Epithelial cell of prostate (primary cell): ENCODE measurements at regions not wholly inside any gene's neighbourhood (a gene's known extent, or its start where the extent isn't known, plus 50 kb on each side); places are given as distances from the start of the nearest gene placed in this dataset.

Experiments
- DNase-seq: peaks from one replicate; pipeline ENCODE4 v3.0.0-alpha.2; 2011; ENCODE audit warnings: low read depth, low spot score
- H3K27ac ChIP-seq: fragments of 450-650 bp; 2 replicates; pipeline ENCODE4 v1.5.1; 2017; ENCODE audit warnings: mild to moderate bottlenecking

DNA sequence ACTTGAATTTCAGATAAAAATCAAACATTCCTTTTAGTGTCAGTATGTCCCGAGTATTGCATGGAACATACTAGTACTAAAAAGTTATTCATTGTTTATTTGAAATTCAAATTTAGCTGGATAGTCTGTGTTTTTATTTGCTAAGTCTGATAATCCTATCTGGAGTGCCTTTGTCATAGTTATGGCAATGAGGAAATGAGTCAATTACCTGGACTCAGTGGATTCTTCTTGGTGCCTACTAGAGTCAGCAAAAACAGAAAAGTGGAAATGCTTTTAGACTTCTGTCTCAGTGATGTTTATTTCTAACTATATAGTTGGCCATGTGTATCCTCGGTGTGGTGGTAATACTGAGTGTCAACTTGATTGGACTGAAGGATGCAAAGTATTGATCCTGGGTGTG lies 121.3 kb upstream of the EEF1E1 start:
- no peak overlapping the region for H3K27ac ChIP-seq
- DNase-seq = no peak

DNA sequence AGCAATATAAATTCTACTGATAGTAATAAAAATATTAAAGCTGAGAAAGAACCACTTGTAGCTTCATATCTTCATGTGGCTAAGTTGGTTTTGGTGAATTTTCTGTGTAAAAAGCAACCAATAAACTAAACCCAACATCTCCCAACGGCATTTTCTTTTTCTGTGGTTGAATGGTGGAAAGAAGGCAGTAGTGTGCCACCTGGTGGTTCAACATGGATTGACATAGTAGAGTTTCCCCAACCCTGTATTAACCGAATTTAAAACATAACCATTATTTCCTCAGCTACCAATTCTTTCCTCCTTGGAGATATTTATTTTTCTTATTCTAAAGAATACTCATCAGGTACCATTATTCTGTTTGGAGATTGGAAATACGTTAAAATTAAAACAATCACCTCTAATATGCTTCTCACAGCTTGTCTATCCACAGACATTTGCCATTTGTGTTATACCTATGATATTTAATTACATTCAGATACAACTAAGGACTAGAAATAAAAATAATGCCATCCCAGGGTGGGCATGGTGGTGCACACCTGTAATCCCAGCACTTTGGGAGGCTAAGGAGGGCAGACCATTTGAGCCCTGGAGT lies 117.1 kb upstream of the EEF1E1 start:
- DNase-seq = no peak
- H3K27ac ChIP-seq = no peak overlapping the region

DNA sequence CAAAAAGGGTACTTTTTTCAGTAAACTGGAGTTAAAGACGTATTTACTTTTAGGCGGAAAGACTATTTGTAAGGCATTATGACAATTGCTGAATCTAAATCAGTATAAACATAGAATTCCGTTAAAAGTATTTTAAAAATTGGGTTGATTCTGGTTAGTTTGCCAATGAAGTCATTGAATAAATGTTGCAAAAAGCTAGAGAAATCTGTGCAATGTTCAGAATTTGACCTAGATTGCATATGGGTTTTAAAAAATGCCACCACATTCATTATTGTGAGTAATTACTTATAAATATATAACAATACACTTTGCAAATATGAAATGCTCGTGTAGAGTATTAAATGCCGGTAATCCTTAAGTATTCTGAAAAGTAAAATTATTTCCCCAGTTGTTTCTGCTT lies 116.5 kb upstream of the EEF1E1 start:
- no peak overlapping the region for H3K27ac ChIP-seq
- DNase-seq = no peak

DNA sequence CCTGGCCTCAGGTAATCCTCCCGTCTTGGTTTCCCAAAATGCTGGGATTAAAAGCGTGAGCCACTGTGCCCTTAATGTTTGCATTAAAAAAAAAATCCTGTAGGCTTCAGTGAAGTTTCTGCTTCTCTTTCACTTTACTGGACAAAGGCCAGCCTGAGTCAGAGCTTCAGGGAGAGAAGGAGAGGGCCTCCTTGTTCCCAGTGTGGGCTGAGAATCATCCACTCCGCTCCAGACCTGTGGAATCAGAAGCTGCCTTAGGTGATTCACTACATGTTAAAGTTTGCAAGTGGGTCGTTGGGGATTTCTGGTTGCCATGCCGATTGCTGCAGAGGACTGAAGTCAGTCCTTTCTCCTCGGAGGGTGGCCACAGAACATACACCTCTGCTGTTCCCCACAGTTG lies 113.3 kb upstream of the EEF1E1 start:
- no peak overlapping the region for H3K27ac ChIP-seq
- no peak for DNase-seq

DNA sequence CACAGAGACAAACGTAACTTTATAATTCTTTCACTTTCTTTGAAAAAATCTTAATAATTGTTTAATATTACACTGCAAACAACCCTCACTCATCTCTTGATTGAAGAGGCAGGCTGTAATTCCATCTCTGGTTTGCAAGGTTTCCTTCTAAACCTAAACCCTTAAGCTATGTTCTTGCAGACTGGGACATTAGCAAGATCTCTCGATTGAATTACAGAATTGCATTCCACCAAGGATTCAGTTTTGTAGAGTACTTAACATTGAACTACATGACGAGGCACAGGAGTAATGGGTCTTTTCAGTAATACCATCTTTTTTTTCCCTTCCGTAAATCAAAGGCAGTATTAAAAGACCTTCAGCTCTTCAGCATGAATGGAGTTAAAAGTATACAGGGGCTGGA lies 111.6 kb upstream of the EEF1E1 start:
- DNase-seq = no peak

DNA sequence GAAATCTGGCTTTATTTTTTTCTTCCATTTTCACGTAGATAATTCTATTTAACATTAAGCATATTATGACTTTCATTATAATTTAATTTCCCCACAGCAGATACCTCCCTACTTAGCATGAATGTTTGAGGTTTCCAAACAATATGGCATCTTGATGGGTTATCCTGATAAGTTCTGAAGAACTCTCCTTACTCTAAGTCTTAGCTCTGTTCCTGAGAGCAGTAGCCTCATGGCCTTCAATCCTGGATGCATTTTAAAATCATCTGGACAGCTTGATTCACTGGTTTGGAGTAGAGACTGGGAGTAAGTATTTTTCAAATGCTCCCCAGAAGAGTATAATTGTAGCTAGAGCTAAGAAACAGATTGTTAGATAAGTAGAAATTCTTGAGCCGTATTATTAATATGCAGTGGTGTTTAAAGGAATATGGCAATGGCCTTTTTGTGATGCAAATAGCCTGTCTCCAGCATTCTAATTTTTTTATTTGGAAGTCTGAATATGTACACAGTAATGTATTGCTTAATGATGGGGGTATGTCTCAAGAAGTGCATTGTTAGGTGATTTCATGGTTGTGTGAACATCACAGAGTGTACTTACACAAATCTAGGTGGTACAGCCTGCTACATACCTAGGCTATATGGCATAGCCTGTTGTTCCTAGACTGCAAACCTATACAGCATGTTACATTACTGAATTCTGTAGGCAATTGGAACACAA lies 110.5 kb upstream of the EEF1E1 start:
- H3K27ac ChIP-seq = no peak overlapping the region
- no peak for DNase-seq

More for the DNA sequence above, 111.6 kb upstream of the EEF1E1 start:
- no peak overlapping the region for H3K27ac ChIP-seq

DNA sequence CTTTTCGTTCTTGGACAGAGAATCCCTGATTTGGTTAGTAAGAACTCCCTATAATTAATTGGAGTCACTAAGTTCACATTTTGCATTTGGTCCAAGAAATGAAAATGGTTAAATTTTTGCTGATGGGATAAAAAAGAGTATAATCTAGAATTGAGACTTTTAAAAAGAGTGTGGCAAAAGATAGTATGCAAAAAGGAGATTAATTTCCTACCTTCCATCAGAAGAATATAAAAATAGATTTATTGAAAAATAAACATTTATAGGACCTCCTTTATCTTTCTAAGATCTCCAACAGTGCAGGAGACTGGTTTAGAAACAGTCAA lies 105.5 kb upstream of the EEF1E1 start:
- DNase-seq = no peak
- H3K27ac ChIP-seq = no peak overlapping the region

DNA sequence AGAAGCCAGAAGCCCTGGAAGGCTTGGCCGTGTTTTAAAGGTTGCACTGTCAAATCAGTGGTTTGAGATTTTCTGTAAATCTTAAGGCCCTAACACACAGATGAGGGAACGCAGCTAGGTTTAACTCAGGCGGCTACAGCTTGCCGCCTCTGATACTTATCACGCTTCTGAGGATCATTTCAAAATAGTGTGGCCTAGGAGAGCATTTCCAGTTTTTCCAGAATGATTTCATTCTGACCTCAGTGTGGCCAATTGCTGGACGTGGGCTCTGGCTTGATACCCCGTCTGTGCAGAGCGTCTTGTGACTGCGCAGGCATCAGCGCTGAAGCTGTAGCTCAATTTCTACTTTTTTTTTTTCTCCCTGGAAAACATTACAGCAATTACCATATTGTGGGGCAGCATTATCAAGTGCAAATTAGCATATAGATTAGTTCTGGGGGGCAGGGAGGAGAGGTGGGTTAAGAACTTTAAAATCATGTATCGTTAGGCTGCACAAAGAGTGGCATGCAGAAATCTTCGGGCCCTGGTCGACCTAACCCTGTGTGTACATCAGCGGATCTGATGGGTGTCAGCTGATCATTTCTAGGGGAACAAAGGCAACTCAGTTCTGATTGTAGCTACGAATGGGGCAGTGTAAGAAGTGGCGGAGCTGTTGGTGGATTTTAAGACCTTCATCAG lies 105.0 kb upstream of the EEF1E1 start:
- DNase-seq = no peak
- H3K27ac ChIP-seq = no peak overlapping the region

DNA sequence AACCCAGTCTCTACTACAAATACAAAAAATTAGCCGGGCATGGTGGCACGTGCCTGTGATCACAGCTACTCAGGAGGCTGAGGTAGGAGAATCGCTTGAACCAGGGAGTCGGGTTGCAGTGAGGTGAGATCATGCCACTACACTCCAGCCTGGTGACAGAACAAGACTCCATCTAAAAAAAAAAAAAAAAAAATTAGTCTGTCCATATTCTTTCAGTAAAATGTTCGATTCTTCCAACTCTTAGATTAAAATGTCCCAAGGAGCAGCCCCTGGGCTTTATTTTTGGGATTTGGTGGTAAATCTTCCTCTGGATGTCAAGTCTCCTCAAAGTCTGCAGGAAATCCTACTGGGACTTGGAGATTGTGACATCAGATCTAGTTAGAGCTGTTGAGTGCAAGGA lies 101.0 kb upstream of the EEF1E1 start:
- H3K27ac ChIP-seq = no peak overlapping the region
- DNase-seq = no peak

DNA sequence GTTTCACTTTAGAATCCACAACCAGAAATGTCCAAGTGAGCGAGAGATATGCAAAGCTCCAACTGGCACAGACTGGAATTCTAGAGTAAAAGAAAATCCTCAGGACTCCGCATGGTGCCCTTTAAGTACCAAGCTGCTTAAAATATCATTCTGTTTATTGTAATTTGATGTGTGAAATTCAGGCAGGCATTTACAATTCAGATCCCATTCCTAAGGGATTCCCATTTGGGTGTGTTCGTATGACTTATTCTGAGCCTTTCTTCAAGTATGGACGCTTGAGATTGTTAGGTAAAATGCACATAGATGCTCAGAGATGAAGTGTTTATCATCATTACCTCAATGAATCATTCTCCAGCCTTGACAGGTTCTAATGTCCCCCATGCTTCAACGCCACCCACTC lies 99.3 kb upstream of the EEF1E1 start:
- H3K27ac ChIP-seq = no peak overlapping the region
- DNase-seq = no peak

DNA sequence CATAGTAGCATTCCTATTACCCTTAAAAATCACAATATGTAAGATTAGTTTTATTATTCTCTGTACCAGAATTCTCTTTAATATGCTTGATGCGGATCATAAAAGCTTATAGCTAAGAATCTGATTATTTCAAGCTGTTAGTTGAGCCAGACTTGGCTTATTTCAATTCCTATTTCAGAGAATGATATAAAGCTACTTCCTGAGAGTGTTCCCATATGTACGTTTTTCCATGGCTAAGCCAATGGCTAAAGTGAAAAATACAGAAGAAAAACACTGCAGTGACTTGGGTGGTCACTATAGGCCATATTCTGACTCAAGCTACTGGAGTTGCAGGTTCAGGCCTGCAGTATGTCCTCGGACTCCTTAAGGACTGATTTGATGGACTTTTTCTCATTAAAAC lies 97.9 kb upstream of the EEF1E1 start:
- no peak overlapping the region for H3K27ac ChIP-seq
- no peak for DNase-seq

DNA sequence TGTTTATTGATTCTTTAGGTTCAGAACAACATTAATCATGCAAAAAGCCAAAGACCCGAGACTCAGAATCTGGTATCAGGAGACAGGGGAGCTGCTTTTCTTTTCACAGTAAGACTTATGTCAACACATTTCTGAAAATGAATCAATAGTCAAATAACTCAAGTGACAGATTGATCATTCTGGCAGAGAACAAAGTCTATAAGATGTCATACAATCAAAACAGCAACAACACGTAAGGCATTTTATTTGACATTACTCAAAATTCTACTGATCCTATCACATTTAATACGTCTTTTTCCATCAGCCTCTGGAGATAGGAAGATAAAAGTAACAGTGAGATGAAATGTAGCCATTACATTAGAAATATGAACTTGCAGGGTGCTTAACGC lies 93.4 kb upstream of the EEF1E1 start:
- DNase-seq = no peak

DNA sequence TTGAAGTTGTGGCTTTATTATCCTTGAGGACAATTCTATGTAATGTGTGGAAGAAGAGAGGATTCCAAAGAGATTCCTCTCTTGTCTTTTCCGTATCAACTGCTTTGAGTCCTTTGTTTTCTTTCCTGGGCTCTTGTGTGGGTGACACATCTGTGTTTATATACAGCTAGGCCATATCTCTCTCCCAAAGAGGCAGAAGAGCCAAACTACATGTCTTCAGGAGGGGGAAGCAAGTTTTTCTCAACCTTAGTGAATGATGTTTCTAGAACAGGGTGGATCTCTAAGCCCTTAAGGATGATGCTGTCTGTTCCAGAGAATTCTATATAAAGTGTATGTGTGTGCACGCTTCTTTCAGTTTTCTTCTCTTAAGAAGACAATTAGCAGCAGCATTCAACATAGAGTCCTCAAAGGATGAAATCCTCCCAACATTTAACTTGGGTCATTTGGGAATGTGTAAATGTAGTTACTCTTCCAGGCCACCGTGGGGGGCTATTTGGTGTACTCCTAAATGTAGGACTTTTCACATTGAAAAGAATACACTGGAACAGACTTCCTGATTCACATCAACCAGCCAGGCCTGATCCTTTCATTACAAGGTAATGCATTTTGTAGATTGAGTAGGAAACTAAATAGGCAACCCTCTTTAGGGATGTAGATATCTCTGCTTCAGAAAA lies 92.8 kb upstream of the EEF1E1 start:
- H3K27ac ChIP-seq = no peak overlapping the region
- no peak for DNase-seq

More for the DNA sequence above, 93.4 kb upstream of the EEF1E1 start:
- no peak overlapping the region for H3K27ac ChIP-seq

DNA sequence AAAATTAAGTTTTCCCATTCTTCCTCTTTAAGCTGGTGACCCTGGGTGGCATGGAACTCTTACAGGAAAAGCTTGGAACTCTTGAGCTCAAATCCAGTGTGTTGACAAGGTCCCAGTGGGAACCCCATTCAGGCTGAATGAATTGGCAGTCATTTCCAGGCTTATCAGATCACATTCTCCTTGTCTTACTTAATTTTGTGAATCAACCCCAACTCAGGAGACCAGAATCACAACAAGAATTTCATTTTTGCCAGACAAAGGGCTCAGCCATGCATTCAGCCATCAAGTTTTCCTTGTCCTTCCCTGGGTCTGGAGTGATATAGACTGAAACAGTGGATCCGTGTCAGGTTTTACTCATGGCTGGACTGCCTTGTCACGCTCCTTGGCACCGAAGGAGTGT lies 92.1 kb upstream of the EEF1E1 start:
- H3K27ac ChIP-seq = no peak overlapping the region
- no peak for DNase-seq

DNA sequence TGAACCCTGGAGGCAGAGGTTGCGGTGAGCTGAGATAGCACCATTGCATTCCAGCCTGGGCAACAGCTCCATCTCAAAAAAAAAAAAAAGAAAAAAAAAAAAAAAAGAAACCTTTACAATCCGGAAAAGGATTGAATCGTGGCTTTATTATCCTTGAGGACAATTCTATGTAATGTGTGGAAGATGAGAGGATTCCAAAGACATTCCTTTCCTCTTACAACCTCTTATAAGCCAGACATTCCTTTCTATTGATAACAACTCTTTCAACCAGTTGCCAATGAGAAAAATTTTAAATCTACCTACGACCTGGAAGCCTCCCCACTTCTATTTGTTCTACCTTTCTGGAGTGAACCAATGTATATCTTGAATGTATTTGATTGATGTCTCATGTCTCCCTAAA lies 91.2 kb upstream of the EEF1E1 start:
- DNase-seq = no peak
- no peak overlapping the region for H3K27ac ChIP-seq

DNA sequence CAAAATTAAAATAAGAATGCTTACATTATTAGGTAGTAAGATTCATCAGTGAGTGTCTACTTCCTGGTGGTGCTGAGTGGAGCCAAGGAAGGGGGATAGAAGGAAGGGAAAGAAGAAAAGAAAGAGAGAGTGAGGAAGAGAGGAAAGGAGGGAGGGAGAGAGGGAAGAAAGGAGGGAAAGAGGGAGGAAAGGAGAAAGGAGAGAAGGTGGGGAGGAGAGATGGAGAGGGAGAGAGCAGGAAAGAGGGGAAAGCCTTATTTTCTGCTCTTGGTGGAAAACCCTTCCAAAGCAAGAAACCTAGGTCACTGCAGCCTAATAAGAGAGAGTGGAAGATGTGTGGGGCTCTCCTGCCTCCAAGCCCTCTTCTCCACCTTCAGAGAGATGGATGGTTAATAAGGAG lies 90.2 kb upstream of the EEF1E1 start:
- DNase-seq = no peak
- H3K27ac ChIP-seq = no peak overlapping the region

DNA sequence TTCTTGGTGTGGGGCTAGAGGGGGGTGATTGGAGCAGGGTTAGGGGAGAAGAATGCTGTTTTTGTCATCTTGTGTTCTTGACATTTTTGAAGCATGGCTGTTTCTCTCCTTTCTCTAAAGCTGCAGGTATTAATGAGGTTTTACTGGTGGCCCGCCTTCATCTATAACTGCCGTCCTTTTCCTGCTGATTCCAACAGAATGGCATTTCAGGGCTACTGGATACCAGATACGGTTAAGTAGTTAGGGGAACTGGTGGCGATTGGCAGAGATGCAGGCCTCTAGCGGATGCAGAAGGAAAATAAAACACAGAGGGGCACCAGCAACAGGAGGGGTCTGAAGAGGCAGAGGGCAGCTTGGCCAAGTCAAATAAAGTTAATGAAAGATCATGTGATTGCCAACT lies 89.7 kb upstream of the EEF1E1 start:
- no peak overlapping the region for H3K27ac ChIP-seq
- no peak for DNase-seq

DNA sequence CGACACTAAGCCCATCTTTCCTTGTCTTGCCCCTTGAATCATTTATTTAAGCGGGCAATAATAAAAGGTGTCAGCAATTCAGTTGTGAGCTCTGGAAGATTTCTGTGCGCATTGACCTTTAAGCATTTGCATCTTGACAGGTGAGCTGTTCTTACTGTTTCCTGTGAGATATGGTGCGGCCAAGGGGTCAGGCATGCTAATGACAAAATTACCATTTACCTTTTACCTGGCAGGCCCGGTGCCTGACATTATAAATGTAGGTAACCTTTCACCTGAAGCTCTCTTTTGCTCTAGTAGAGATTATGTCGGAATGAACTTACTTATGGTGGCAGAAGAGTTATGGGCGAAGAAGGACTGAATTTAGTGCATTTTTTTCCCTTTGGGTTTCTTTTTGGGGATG lies 89.3 kb upstream of the EEF1E1 start:
- no peak for DNase-seq
- H3K27ac ChIP-seq = no peak overlapping the region

DNA sequence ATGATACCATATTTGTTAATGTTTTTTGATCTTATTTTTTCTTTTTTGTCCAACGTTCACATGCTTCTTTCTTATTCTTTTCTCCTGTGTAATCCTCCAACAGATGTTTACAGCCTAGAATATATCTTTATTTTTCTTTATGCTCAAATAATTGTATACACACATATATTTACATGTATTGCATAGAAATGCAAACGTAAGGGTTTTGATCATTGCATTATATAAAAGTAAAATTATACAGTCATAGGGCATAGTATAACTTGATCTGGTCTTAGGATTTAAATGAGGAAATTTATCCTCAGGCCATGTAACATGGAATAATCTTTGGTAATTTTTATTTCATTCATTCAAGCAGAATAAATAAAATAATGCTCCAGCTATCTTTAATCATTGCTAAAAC lies 84.9 kb upstream of the EEF1E1 start:
- no peak overlapping the region for H3K27ac ChIP-seq
- DNase-seq = no peak

DNA sequence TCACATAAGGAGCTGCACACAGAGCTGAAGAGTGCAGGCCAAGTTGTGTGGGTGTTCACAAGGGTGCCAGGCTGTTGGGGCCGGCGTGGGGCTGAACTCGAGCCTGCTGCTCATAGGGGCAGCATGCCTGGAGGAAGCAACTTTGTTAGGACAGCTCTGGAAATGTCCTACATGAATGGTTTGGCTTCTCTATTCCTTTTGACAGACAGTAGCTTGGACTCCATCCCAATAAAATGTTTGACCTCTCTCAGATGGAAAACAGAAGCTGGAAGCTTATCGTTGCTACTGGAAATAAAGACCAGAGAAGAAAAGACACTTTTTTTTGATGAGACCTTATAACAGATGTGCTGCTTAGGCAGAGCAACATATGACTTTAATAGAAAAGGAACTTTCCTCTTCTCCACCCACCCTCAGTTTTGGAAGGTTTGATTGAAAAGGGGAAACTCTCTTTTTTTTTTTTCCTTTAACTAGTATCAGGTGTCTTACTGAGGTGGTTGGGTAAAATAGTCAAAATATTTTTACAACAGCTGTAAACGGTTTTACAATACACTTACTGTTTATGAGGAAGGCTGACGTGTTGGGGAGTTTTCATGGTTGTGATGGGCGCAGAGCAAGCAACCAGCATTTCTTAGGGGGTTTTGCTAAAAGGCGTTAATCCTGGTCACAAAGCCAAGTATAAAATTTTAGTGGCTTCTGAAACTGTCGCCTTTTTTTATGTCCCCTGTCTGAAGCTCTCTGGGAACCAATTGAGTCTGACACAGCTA lies 80.7 kb upstream of the EEF1E1 start:
- no peak for DNase-seq
- H3K27ac ChIP-seq = no peak overlapping the region
